K562 (cell line): ENCODE measurements at regions not wholly inside any gene's neighbourhood (a gene's known extent, or its start where the extent isn't known, plus 50 kb on each side); places are given as distances from the start of the nearest gene placed in this dataset.

Experiments used
- ATAC-seq: fragments of 200-7000 bp; cut with Tn5 transposase; 3 replicates; pipeline ENCODE4 v1.9.1; 2020; ENCODE audit warnings: moderate library complexity
- BruUV-seq: library from RNA; stranded (reverse); fragments of 400-500 nt; replicated peaks from 2 replicates; lab custom pipeline; 2021; lab: Mats Ljungman, UMichigan
- CTCF ChIA-PET: fragments of 300-600 bp; formaldehyde crosslinking; extraction: SDS; loops from one replicate; lab custom pipeline; 2021; ENCODE audit warnings: low intra/inter-chr PET ratio; lab: Yijun Ruan, JAX
- POLR2A ChIA-PET: fragments of 300-600, 350-650 bp; sonication (Branson Sonifier 250); formaldehyde crosslinking; extraction: SDS; loops from one replicate; lab custom pipeline; 2021; ENCODE audit warnings: antibody characterized with exemption, inconsistent platforms; lab: Yijun Ruan, JAX
- DNase-seq, 4 experiments: peaks; one replicate each; pipeline versions ENCODE4 v3.0.0 to v3.0.0-alpha.2; 2011 to 2018; ENCODE audit warnings: low spot score in 3 of 4, mixed read lengths in 3 of 4; ENCODE audit errors: extremely low read depth in 1 of 4
- FAIRE-seq: peaks from 2 replicates; lab custom pipeline; 2011; peaks lifted over from hg19 to GRCh38; lab: Jason Lieb, UNC
- H2AFZ ChIP-seq: 2 replicates; pipeline ENCODE4 v1.6.0; 2011; ENCODE audit warnings: low read depth, low read length, control low read depth, inconsistent platforms
- H3K27ac ChIP-seq: fragments of 200-600 bp; 3 replicates; pipeline ENCODE4 v1.8.0; 2011; ENCODE audit warnings: low read depth, mild to moderate bottlenecking, control low read depth, inconsistent platforms, low read length, moderate library complexity, mixed read lengths; ENCODE audit errors: extremely low read depth
- H3K27me3 ChIP-seq, 2 experiments: fragments of 300-600 bp in 1 of 2; 2 replicates in 1 of 2; 3 replicates in 1 of 2; pipeline versions ENCODE4 v1.6.0 to v1.8.0; 2011; ENCODE audit warnings: inconsistent platforms in 2 of 2, low read length in 2 of 2, mild to moderate bottlenecking in 1 of 2, mixed read lengths in 1 of 2, moderate library complexity in 1 of 2; ENCODE audit not compliant: control insufficient read depth in 2 of 2, insufficient read depth in 2 of 2
- H3K36me3 ChIP-seq: fragments of 300-600 bp; 3 replicates; pipeline ENCODE4 v1.8.0; 2011; ENCODE audit warnings: mild to moderate bottlenecking, low read length, inconsistent platforms; ENCODE audit not compliant: control insufficient read depth, insufficient read depth
- H3K4me1 ChIP-seq, 2 experiments: fragments of 200-600 bp in 1 of 2; replicated peaks in 1 of 2; 2 replicates in 1 of 2; 3 replicates in 1 of 2; pipeline versions ENCODE4 v1.5.1 to v1.8.0; 2011; ENCODE audit warnings: inconsistent platforms in 2 of 2, low read length in 2 of 2, mild to moderate bottlenecking in 1 of 2, mixed read lengths in 1 of 2, moderate library complexity in 1 of 2; ENCODE audit not compliant: control insufficient read depth in 2 of 2, insufficient read depth in 2 of 2
- H3K4me2 ChIP-seq: 2 replicates; pipeline ENCODE4 v1.6.1; 2011; ENCODE audit warnings: low read length, control low read depth, inconsistent platforms, mixed read lengths; ENCODE audit not compliant: insufficient read depth
- H3K4me3 ChIP-seq: fragments of 200-600 bp; sonication (generic), shearing (Covaris generic); 2 replicates; pipeline ENCODE4 v1.5.1; 2016; ENCODE audit warnings: control low read depth, inconsistent platforms
- H3K79me2 ChIP-seq: fragments of 200-600 bp; 3 replicates; pipeline ENCODE4 v1.8.0; 2011; ENCODE audit warnings: low read length, inconsistent platforms; ENCODE audit not compliant: control insufficient read depth, insufficient read depth
- H3K9ac ChIP-seq, 2 experiments: 2 replicates each; pipeline versions ENCODE4 v1.6.0 to v1.6.1; 2011; ENCODE audit warnings: low read depth in 2 of 2, low read length in 2 of 2, control low read depth in 1 of 2, inconsistent platforms in 1 of 2, mild to moderate bottlenecking in 1 of 2, mixed read lengths in 1 of 2; ENCODE audit not compliant: insufficient read depth in 1 of 2
- H3K9me1 ChIP-seq: one replicate; pipeline ENCODE4 v1.6.0; 2011; ENCODE audit warnings: inconsistent platforms, mild to moderate bottlenecking, low read length, moderate library complexity; ENCODE audit not compliant: control insufficient read depth, insufficient read depth
- H3K9me3 ChIP-seq: replicated peaks from 2 replicates; pipeline ENCODE4 v1.5.1; 2011; ENCODE audit warnings: low read depth, low read length, inconsistent platforms; ENCODE audit not compliant: control insufficient read depth, insufficient read depth
- H4K20me1 ChIP-seq: replicated peaks from 2 replicates; pipeline ENCODE4 v1.6.1; 2011; ENCODE audit warnings: low read length, inconsistent platforms, mixed read lengths; ENCODE audit not compliant: control insufficient read depth, insufficient read depth
- HOMEZ ChIP-seq: fragments of 250-450 bp; sonication (Bioruptor Pico); IDR thresholded peaks from 2 replicates; pipeline ENCODE4 v1.4.0; 2020; ENCODE audit warnings: mild to moderate bottlenecking, moderate library complexity
- KDM5B ChIP-seq: fragments of 200-600 bp; sonication (generic); IDR thresholded peaks from 2 replicates; pipeline ENCODE4 v1.6.1; 2012; ENCODE audit warnings: low read depth, mild to moderate bottlenecking, moderate library complexity, low read length, control low read depth, inconsistent platforms; ENCODE audit not compliant: insufficient replicate concordance
- ZNF707 ChIP-seq: fragments of 250-450 bp; sonication (Bioruptor Pico); conservative IDR thresholded peaks from 2 replicates; pipeline ENCODE4 v1.8.0; 2022; ENCODE audit warnings: inconsistent platforms, mild to moderate bottlenecking, moderate library complexity
- WGBS: fragments of 100-300 bp; shearing (Covaris generic); methylation state at CpG from one replicate; pipeline ENCODE4 v1.1.6; 2016; ENCODE audit warnings: low coverage, mixed read lengths; ENCODE audit not compliant: insufficient coverage; ENCODE audit errors: missing lambda C conversion rate; 5-methylcytosine and 5-hydroxymethylcytosine counted together
- in situ Hi-C: fragments of 300-500 bp; cut with MboI; formaldehyde crosslinking; loops from 4 replicates; pipeline ENCODE4 v1.15.0; 2018; ENCODE audit warnings: inconsistent platforms, mixed read lengths
- intact Hi-C: fragments of 100-400 bp; cut with micrococcal nuclease; formaldehyde crosslinking; loops from 2 replicates; pipeline ENCODE4 v1.14.2; 2022
- TF ChIP-seq, protein P1 (sequence below): fragments of 250-450 bp; sonication (Bioruptor Pico); IDR thresholded peaks from 2 replicates; pipeline ENCODE4 v1.5.0; 2020; ENCODE audit warnings: mild to moderate bottlenecking

GRCh38 chr10:43998021-43998809 lies 349.5 kb upstream of the ZNF32 start:
- ATAC-seq (no peak), DNase-seq (no peak), FAIRE-seq (no peak)
- Histone ChIP-seq H3K9ac (no peak overlapping the region), H2AFZ (no peak overlapping the region), H3K27ac (no peak overlapping the region), H3K4me3 (no peak overlapping the region), H3K27me3 (peaks cover 0 to 2% of the 10 kb centered on the region in 2 experiments; a peak in 2 of 5 replicates), H3K79me2 (no peaks in the 10 kb centered on the region), H3K9me3 (no peaks in the 10 kb centered on the region), H3K9me1 (no peaks in the 10 kb centered on the region), H4K20me1 (no peaks in the 10 kb centered on the region; the same call in 1 of the 2 replicates), H3K36me3 (no peaks in the 10 kb centered on the region), H3K4me1 (no peaks in the 10 kb centered on the region), H3K4me2 (no peak overlapping the region)
- TF ChIP-seq ZNF707 (CRISPR knock-in tag), result no peak
- TF ChIP-seq HOMEZ (CRISPR knock-in tag), result no peak
- TF ChIP-seq, protein P1, sequence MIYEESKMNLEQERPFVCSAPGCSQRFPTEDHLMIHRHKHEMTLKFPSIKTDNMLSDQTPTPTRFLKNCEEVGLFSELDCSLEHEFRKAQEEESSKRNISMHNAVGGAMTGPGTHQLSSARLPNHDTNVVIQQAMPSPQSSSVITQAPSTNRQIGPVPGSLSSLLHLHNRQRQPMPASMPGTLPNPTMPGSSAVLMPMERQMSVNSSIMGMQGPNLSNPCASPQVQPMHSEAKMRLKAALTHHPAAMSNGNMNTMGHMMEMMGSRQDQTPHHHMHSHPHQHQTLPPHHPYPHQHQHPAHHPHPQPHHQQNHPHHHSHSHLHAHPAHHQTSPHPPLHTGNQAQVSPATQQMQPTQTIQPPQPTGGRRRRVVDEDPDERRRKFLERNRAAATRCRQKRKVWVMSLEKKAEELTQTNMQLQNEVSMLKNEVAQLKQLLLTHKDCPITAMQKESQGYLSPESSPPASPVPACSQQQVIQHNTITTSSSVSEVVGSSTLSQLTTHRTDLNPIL (CRISPR knock-in tag), result no peak
- no peak for TF ChIP-seq KDM5B
- ChIA-PET CTCF (no interaction called here), POLR2A (no interaction called here)
- intact Hi-C loops, result no loop called here
- in situ Hi-C loops, result no loop called here
- BruUV-seq, result no TSS peak
- 0% methylated on average over 4 of the region's 4 CpGs for WGBS
